DND-41 (cell line): ENCODE measurements at regions not wholly inside any gene's neighbourhood (a gene's known extent, or its start where the extent isn't known, plus 50 kb on each side); places are given as distances from the start of the nearest gene placed in this dataset.

Experiments
- ATAC-seq: fragments of 200-7000 bp; cut with Tn5 transposase; 3 replicates; pipeline ENCODE4 v1.9.1; 2021; ENCODE audit warnings: low read depth; ENCODE audit not compliant: insufficient read depth
- DNase-seq: peaks from one replicate; pipeline ENCODE4 v3.0.0-alpha.2; 2020
- H2AFZ ChIP-seq: 2 replicates; pipeline ENCODE4 v1.6.0; 2012; ENCODE audit warnings: low read depth, low read length
- H3K27ac ChIP-seq: 2 replicates; pipeline ENCODE4 v1.5.1; 2012; ENCODE audit warnings: low read length, inconsistent platforms
- H3K27me3 ChIP-seq: fragments of 200-600 bp; sonication (generic); 2 replicates; pipeline ENCODE4 v1.6.0; 2012; ENCODE audit warnings: low read length, mild to moderate bottlenecking, inconsistent platforms; ENCODE audit not compliant: insufficient read depth, poor library complexity
- H3K36me3 ChIP-seq: 2 replicates; pipeline ENCODE4 v1.5.1; 2012; ENCODE audit warnings: low read length, inconsistent platforms; ENCODE audit not compliant: insufficient read depth
- H3K4me1 ChIP-seq: 2 replicates; pipeline ENCODE4 v1.5.1; 2012; ENCODE audit warnings: mild to moderate bottlenecking, low read length; ENCODE audit not compliant: insufficient read depth
- H3K4me2 ChIP-seq: 2 replicates; pipeline ENCODE4 v1.6.0; 2012; ENCODE audit warnings: mild to moderate bottlenecking, moderate library complexity, low read length, inconsistent platforms; ENCODE audit not compliant: insufficient read depth
- H3K4me3 ChIP-seq, 2 experiments: fragments of 200-600 bp in 1 of 2; shearing (Covaris generic) in 1 of 2; 2 replicates each; pipeline ENCODE4 v1.5.1; 2012 to 2016; ENCODE audit warnings: inconsistent platforms in 2 of 2, low read length in 2 of 2, mild to moderate bottlenecking in 2 of 2, low read depth in 1 of 2, moderate library complexity in 1 of 2
- H3K79me2 ChIP-seq: 2 replicates; pipeline ENCODE4 v1.6.0; 2012; ENCODE audit warnings: low read length, inconsistent platforms; ENCODE audit not compliant: insufficient read depth
- H3K9ac ChIP-seq: 2 replicates; pipeline ENCODE4 v1.6.0; 2012; ENCODE audit warnings: low read depth, mild to moderate bottlenecking, inconsistent platforms, low read length, moderate library complexity
- H3K9me3 ChIP-seq: 2 replicates; pipeline ENCODE4 v1.5.1; 2012; ENCODE audit warnings: low read length, moderate library complexity, mild to moderate bottlenecking, inconsistent platforms; ENCODE audit not compliant: insufficient read depth, severe bottlenecking
- H4K20me1 ChIP-seq: 2 replicates; pipeline ENCODE4 v1.6.0; 2012; ENCODE audit warnings: low read length; ENCODE audit not compliant: insufficient read depth
- EZH2 ChIP-seq: IDR thresholded peaks from 3 replicates; pipeline ENCODE4 v1.6.1; 2012; ENCODE audit warnings: borderline replicate concordance, low read depth, mild to moderate bottlenecking, moderate library complexity, low read length, inconsistent platforms; ENCODE audit not compliant: severe bottlenecking
- TF ChIP-seq, protein P1 (sequence below): IDR thresholded peaks from 2 replicates; pipeline ENCODE4 v1.5.1; 2012; ENCODE audit warnings: borderline replicate concordance, low read length, moderate library complexity, mild to moderate bottlenecking; ENCODE audit not compliant: poor library complexity, severe bottlenecking; ENCODE audit errors: extremely low read depth

- Histone ChIP-seq H3K4me1 (no peaks in the 10 kb centered on the region), H3K9ac (no peak overlapping the region), H3K79me2 (no peaks in the 10 kb centered on the region), H3K9me3 (no peaks in the 10 kb centered on the region), H3K4me2 (no peak overlapping the region), H3K36me3 (no peaks in the 10 kb centered on the region), H3K4me3 (no peak overlapping the region), H3K27ac (no peak overlapping the region), H4K20me1 (no peaks in the 10 kb centered on the region), H2AFZ (no peak overlapping the region), H3K27me3 (no peaks in the 10 kb centered on the region)
- TF ChIP-seq, protein P1, sequence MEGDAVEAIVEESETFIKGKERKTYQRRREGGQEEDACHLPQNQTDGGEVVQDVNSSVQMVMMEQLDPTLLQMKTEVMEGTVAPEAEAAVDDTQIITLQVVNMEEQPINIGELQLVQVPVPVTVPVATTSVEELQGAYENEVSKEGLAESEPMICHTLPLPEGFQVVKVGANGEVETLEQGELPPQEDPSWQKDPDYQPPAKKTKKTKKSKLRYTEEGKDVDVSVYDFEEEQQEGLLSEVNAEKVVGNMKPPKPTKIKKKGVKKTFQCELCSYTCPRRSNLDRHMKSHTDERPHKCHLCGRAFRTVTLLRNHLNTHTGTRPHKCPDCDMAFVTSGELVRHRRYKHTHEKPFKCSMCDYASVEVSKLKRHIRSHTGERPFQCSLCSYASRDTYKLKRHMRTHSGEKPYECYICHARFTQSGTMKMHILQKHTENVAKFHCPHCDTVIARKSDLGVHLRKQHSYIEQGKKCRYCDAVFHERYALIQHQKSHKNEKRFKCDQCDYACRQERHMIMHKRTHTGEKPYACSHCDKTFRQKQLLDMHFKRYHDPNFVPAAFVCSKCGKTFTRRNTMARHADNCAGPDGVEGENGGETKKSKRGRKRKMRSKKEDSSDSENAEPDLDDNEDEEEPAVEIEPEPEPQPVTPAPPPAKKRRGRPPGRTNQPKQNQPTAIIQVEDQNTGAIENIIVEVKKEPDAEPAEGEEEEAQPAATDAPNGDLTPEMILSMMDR = no peak
- no peak for TF ChIP-seq EZH2
- DNase-seq (no peak), ATAC-seq (no peak)
Observed at GRCh38 chr6:119565893-119566292, 216.3 kb upstream of the MAN1A1 start.

DNA sequence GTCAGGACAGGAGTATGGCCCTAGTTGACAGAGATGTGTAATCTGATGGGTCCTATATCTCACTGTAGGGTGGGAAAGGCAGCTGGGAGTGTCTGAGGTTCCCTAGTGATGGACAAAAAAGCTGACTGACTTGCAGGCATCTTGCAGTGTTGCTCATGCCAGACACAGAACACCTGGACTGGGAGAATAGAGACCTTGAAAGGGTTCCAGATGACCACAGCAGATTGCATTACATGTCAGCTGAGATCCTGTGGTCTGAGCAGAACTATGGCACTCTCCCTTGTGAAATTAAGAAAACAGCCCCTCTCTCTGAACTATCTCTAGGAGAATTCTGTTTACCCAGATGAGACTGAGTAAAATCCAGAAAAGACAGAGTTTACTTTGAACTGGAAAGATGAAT is 212.6 kb upstream of the MAN1A1 start:
- TF ChIP-seq EZH2 = no peak
- TF ChIP-seq, protein P1 = no peak
- Histone ChIP-seq H3K9me3 (no peaks in the 10 kb centered on the region), H3K36me3 (no peaks in the 10 kb centered on the region), H3K27ac (no peak overlapping the region), H2AFZ (no peak overlapping the region), H3K27me3 (no peaks in the 10 kb centered on the region), H3K4me1 (no peaks in the 10 kb centered on the region), H4K20me1 (no peaks in the 10 kb centered on the region), H3K79me2 (no peaks in the 10 kb centered on the region), H3K4me3 (no peak overlapping the region), H3K4me2 (no peak overlapping the region), H3K9ac (no peak overlapping the region)
- DNase-seq (no peak), ATAC-seq (no peak)

DNA sequence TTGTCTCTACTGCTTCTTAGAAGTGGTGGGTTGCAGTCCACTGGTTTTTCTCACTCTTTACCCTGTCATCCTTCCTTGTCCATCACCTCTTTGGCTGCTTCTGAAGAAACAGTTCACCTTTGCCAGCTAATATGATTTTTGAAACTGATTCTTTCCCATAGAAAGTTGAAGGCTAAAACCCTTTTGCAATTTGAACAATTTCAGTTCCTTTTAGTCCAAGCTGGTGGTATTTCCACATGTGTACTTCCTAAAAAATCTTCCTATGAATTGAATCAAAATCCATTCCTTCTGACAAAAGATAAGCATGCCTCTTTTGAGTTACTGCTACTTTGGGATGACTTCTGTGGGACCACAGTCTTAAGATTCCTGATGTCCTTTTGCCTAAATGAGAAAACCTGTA is 210.0 kb upstream of the MAN1A1 start:
- Histone ChIP-seq H3K9ac (no peak overlapping the region), H4K20me1 (no peaks in the 10 kb centered on the region), H3K4me2 (no peak overlapping the region), H3K9me3 (no peaks in the 10 kb centered on the region), H2AFZ (no peak overlapping the region), H3K27ac (no peak overlapping the region), H3K4me1 (no peaks in the 10 kb centered on the region), H3K36me3 (no peaks in the 10 kb centered on the region), H3K4me3 (no peak overlapping the region), H3K27me3 (no peaks in the 10 kb centered on the region), H3K79me2 (no peaks in the 10 kb centered on the region)
- no peak for DNase-seq
- TF ChIP-seq, protein P1 = no peak
- TF ChIP-seq EZH2 = no peak
- no peak for ATAC-seq

GRCh38 chr6:119557239-119557638 is 207.7 kb upstream of the MAN1A1 start:
- no peak overlapping the region for H3K9ac ChIP-seq
- ATAC-seq (no peak), DNase-seq (no peak)
- H3K36me3 ChIP-seq = no peaks in the 10 kb centered on the region
- no peaks in the 10 kb centered on the region for H3K9me3 ChIP-seq
- TF ChIP-seq, protein P1 = no peak
- TF ChIP-seq EZH2 = no peak
- H3K4me2 ChIP-seq = no peak overlapping the region
- H3K79me2 ChIP-seq = no peaks in the 10 kb centered on the region
- H4K20me1 ChIP-seq = no peaks in the 10 kb centered on the region
- H3K4me3 ChIP-seq = no peak overlapping the region
- H2AFZ ChIP-seq = no peak overlapping the region
- H3K4me1 ChIP-seq = no peaks in the 10 kb centered on the region
- no peaks in the 10 kb centered on the region for H3K27me3 ChIP-seq
- H3K27ac ChIP-seq = no peak overlapping the region
